ENCODE measurements at regions not wholly inside any gene's neighbourhood (a gene's known extent, or its start where the extent isn't known, plus 50 kb on each side); places are given as distances from the start of the nearest gene placed in this dataset.
"Not testable (repeated sequence)": the region's sequence is repeated elsewhere in the genome, so short reads cannot be mapped to it uniquely, and the experiment has no call there.

DNA sequence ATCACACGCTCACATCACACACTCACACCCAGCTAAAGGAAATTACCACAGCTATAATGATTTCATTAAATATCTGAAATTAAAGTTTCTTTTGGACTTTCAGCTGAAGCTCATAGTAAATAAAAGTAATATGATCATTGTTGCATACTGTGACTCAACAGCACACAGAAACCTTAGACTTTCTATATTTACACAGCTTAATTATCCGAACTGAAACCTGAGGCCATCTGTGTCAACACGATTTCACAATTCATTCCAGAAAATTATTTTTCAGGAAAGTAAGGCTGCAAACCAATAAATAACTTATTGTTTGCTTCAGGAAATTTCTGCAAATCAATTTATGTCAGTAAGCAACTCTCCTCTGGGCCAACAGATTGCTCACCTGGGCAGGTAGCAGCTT lies 1352.2 kb upstream of the CDH18 start:
- not testable (repeated sequence) for DNase-seq (ENCODE audit: low spot score)

DNA sequence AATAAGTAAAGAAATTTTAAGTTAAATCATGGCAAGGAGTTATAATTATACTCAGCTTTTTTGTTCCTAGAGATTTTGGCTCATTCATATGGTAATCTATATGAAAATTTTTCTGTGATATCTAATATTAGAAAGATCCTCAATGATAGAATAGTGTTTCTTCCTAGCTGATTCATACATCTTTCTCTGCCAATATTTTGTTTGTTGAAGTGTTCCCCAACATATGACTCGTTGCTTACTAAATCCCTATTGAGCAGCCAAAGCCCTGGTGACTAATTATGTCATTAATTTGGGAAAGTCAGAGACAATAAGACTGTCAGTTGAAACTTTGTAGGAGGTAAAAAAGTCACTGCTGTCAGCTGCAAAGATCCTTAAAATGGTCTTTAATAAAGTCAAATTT lies 1348.5 kb upstream of the CDH18 start:
- DNase-seq (ENCODE audit: low spot score): not testable (repeated sequence)

- not testable (repeated sequence) for DNase-seq (ENCODE audit: low spot score)
Measured at GRCh38 chr5:21315376-21315775, 1327.4 kb upstream of the CDH18 start.

DNA sequence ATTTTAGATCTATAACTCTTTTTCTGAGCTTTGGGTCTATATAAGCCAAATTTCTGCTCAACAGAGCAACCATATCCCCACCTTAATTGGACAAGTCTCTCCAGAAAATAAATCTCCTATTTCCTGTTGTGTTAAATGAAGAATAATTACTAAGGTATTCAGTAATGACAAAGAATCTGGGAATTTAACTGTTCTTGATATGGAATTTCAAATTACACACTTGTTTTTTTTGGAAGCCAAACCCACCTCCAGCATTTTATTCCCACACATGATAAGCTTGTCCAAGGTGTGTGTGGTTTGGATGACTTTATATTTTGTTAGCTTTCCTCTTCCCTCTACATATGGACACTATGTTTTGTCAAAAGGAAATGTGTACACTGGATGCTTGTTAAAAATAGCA lies 1313.2 kb upstream of the CDH18 start:
- not testable (repeated sequence) for DNase-seq (ENCODE audit: low spot score)

- DNase-seq (ENCODE audit: low spot score): not testable (repeated sequence)
Measured at GRCh38 chr5:21274361-21274760, 1286.4 kb upstream of the CDH18 start.

GRCh38 chr5:21263361-21263760 lies 1275.4 kb upstream of the CDH18 start:
- DNase-seq (ENCODE audit: low spot score): no peak

DNA sequence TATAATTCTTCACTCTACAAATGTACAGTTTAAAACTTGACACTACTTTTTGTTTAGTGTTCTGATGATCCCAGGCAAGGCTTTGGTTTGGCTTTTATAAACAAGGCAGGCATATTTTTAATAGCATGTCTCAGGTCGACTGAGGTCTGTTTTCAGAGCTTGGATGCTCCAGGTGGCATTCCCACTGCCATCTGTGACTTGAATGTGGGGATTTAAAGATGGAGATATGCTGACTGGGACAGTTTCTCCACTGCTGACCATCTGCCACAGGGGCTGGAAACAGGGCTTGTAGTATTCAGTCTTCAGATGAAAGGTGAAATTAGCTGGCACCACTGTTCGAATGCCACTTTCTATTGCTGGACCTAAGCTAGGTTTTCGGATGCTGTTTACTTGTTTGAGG lies 1266.2 kb upstream of the CDH18 start:
- no peak for DNase-seq (ENCODE audit: low spot score)

GRCh38 chr5:21244982-21245381 lies 1257.0 kb upstream of the CDH18 start:
- no peak for DNase-seq (ENCODE audit: low spot score)

DNA sequence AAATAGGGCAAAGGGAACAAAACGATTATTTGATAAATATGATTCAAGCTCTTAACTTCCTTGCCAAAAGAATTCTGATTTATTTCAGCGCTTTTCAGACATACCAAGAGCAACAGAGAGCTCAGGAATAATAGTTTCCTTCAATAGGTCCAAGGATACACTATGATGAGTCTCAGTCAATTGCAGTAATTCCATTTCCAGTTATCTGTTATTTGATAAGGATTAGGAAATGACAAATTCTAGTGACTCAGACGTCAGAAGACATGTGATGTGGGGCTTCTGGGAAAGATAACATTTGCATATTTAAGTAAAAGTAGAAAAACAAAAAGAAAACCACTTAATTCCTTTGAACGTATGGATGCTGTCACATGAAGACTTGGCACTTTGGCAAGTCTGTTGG lies 1250.8 kb upstream of the CDH18 start:
- no peak for DNase-seq (ENCODE audit: low spot score)

- DNase-seq (ENCODE audit: low spot score): no peak
Measured at GRCh38 chr5:21237461-21237860, 1249.5 kb upstream of the CDH18 start.

- no peak for DNase-seq (ENCODE audit: low spot score)
Measured at GRCh38 chr5:21236971-21237427, 1249.0 kb upstream of the CDH18 start.

GRCh38 chr5:21236104-21236503 lies 1248.1 kb upstream of the CDH18 start:
- DNase-seq (ENCODE audit: low spot score): no peak

GRCh38 chr5:21225223-21226064 lies 1237.4 kb upstream of the CDH18 start:
- DNase-seq (ENCODE audit: low spot score): no peak

GRCh38 chr5:21221616-21222015 lies 1233.6 kb upstream of the CDH18 start:
- no peak for DNase-seq (ENCODE audit: low spot score)

DNA sequence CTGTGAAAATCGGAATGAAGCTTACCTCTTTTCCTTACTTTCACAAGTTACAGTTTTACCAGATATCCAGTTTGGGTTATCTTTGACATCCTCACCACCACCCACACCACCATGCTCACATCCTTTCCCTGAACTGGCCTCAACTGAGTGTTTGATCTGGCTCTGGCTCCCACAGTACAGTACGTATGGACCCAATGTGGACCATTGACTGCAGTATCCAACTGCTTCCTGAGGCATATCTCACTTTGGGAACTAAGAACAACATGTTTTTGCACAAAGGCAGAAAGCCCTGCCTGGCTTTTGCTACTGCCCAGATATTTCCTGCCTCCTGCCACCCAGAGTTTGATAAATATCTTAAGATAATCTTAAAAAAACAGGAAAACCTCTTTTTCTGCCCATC lies 1232.0 kb upstream of the CDH18 start:
- no peak for DNase-seq (ENCODE audit: low spot score)

GRCh38 chr5:21219251-21219650 lies 1231.3 kb upstream of the CDH18 start:
- DNase-seq (ENCODE audit: low spot score): no peak

- DNase-seq (ENCODE audit: low spot score): no peak
Measured at GRCh38 chr5:21212026-21212425, 1224.0 kb upstream of the CDH18 start.

GRCh38 chr5:21209409-21209808 lies 1221.4 kb upstream of the CDH18 start:
- DNase-seq (ENCODE audit: low spot score): no peak

GRCh38 chr5:21199087-21199486 lies 1211.1 kb upstream of the CDH18 start:
- no peak for DNase-seq (ENCODE audit: low spot score)

- no peak for DNase-seq (ENCODE audit: low spot score)
Measured at GRCh38 chr5:21195145-21195544, 1207.1 kb upstream of the CDH18 start.

DNA sequence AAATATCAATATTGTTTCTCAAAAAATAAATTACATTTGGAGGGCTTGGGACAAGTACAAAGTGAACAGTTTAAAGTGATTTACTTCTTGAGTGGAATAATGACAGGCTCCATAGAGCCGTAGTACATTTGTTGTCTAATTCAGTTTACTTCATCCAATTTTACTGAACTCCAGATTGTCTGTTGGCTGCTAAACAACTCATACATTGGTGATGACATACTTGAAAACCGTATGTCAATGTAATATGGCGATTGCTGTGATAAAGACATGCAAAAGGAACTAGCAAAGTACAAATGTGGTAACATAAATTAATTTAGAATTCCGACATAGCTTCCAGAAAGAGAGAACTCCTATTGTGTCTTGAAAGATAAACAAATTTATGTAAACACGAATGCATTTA lies 1197.5 kb upstream of the CDH18 start:
- DNase-seq (ENCODE audit: low spot score): no peak

- no peak for DNase-seq (ENCODE audit: low spot score)
Measured at GRCh38 chr5:21184581-21184980, 1196.6 kb upstream of the CDH18 start.

- no peak for DNase-seq (ENCODE audit: low spot score)
Measured at GRCh38 chr5:21181609-21182125, 1193.7 kb upstream of the CDH18 start.

DNA sequence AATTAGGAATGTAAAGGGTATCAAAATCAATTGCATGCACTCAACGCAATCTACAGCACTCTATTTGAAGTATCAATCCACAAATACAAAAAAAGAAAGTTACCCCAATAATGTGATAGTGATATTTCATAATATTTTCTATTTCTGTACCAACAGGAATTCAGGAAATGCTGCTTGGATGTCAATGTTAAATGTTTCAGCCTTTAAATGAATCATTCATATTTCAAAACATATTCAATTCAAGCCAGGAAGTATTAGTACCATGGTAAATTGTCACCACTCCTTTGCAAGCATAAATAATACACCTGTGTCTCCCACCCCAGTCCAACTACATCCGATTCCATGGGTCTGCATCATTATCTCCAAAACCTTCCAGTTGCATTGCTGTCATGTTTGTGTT lies 1185.5 kb upstream of the CDH18 start:
- no peak for DNase-seq (ENCODE audit: low spot score)
